ENCODE measurements at regions not wholly inside any gene's neighbourhood (a gene's known extent, or its start where the extent isn't known, plus 50 kb on each side); places are given as distances from the start of the nearest gene placed in this dataset.

GRCh38 chr4:184933311-184933710, 85.0 kb upstream of the HELT start:
- TF ChIP-seq CTCF (IDR thresholded peaks at IDR 0.05) (no peak), POLR2A (IDR thresholded peaks at IDR 0.05) (no peak), EP300 (IDR thresholded peaks at IDR 0.05) (no peak)

Data from ovary (tissue), 3 donors.